GM19397 (cell line): ENCODE measurements at regions not wholly inside any gene's neighbourhood (a gene's known extent, or its start where the extent isn't known, plus 50 kb on each side); places are given as distances from the start of the nearest gene placed in this dataset.
"Not testable (repeated sequence)": the region's sequence is repeated elsewhere in the genome, so short reads cannot be mapped to it uniquely, and the experiment has no call there.

Source experiments
- ATAC-seq: cut with Tn5 transposase; IDR thresholded peaks from one replicate; pipeline ENCODE4 v1.9.1; 2021; ENCODE audit warnings: mild to moderate bottlenecking, moderate library complexity; ENCODE audit not compliant: unreplicated experiment

GRCh38 chr4:29117231-29117722 is 1602.9 kb upstream of the PCDH7 start:
- not testable (repeated sequence) for ATAC-seq

- ATAC-seq: no peak
Observed at GRCh38 chr4:29121586-29121985, 1598.6 kb upstream of the PCDH7 start.

DNA sequence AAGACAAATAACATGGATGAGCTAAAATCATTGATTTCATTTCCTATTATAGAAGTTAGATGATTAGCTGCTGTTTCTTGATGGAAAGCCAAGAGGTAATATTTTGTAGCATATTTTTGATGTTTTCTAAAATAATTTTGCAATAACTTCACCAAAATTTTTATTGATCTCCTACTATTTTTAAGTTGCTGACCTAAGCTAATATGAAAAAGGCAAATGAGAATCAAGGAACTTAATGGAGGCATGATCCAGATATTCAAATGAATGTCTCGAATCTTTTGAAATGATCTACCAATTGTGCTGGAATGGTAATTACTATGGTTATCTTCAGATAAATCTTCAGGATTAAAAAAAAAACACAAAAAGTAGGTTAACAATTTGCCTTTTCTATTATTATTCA is 1591.4 kb upstream of the PCDH7 start:
- ATAC-seq: no peak

GRCh38 chr4:29131304-29131703 is 1588.9 kb upstream of the PCDH7 start:
- no peak for ATAC-seq

GRCh38 chr4:29142708-29143107 is 1577.5 kb upstream of the PCDH7 start:
- no peak for ATAC-seq

DNA sequence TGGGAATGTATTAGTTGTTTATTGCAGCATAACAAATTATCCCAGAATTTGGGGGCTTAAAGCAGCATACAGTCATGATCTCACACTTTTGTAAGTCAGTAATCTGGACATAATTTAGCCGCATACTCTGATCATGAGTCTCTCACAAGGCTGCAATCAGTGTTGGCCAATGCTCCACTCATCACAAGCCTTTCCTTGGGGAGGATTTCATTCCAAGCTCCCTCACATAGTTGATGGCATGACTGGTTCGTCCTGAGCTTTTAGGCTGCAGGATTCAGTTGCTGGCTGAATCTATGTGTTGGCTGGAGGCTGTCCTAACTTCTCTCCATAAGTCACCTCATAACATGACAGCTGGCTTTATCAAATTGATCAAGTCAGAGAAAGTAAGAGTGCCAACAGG is 1568.6 kb upstream of the PCDH7 start:
- ATAC-seq: no peak

GRCh38 chr4:29153642-29154041 is 1566.5 kb upstream of the PCDH7 start:
- ATAC-seq: no peak

- ATAC-seq: no peak
Observed at GRCh38 chr4:29175291-29175690, 1544.9 kb upstream of the PCDH7 start.

DNA sequence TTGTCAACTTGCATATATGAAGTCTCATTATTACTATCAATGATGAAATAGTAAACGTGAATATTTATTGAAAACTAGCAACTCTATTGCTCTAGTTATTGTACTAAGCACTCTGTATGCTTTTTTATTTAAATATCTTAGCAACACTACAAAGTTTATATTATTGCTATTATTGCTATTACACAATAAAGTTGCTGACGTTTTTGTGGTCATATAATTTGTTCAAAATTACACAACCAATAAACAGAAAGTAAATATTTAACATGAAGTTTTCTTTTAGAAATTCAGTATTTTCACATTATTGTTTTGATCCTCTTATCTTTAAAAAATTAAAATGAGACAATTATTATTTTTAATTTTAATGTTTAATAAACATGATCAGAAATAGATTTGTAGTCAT is 1521.1 kb upstream of the PCDH7 start:
- ATAC-seq: no peak

DNA sequence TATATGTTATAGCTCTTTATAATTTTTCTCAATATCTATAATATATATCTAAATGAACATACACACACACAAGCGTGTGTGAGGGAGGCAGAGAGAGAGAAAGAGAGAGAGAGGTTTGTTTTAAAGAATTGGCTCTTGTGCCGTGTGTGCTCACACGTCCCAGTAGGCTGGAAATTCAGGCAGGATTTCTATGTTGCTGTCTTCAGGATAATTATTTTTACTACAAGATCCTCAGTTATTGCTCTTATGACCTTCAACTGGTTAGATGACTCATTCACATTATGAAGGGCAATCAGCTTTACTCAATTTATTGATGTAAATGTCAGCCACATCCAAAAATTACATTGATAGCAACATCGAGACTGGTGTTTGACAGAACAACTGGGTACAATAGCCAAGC is 1520.7 kb upstream of the PCDH7 start:
- ATAC-seq: no peak

GRCh38 chr4:29213020-29213419 is 1507.1 kb upstream of the PCDH7 start:
- ATAC-seq: no peak

DNA sequence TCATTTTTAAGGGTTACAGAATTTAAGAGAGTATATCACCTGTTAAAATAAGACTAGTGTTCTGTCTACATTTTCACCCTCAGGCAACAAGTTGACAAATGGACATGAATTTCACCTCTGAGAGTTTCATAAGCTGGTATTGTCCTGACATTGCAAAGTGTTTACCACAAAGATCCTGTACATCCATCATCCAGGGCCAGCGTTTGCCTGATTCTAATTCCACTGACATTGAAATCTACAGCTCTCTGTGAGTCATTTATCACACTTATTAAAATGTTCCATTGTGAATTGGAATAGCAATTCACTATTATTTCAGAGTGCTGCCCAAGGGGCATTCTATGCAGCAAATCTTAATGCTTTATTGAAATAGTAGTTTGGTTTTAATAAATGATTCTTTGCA is 1499.4 kb upstream of the PCDH7 start:
- ATAC-seq: no peak

GRCh38 chr4:29224911-29225310 is 1495.3 kb upstream of the PCDH7 start:
- ATAC-seq: no peak

DNA sequence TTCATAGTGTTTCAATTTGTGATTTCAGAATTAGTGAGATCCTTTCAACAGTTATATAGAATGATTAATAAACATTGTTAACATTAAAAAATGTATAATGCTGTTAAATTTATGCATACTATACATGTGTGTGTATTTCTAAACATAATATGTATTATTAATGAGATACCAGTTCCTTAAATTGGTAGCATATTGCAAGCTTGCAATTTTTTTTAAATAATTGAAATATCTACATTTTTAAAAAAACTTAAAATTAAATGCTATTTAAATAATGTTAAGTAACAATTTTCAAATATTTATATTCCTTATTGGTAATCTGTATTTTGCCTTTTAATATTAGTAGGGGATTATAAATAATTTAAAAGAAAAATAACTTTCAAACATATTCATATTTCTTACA is 1479.5 kb upstream of the PCDH7 start:
- ATAC-seq: no peak

- no peak for ATAC-seq
Observed at GRCh38 chr4:29243054-29243453, 1477.1 kb upstream of the PCDH7 start.

GRCh38 chr4:29243851-29244250 is 1476.3 kb upstream of the PCDH7 start:
- ATAC-seq: no peak

GRCh38 chr4:29259556-29259955 is 1460.6 kb upstream of the PCDH7 start:
- ATAC-seq: no peak

DNA sequence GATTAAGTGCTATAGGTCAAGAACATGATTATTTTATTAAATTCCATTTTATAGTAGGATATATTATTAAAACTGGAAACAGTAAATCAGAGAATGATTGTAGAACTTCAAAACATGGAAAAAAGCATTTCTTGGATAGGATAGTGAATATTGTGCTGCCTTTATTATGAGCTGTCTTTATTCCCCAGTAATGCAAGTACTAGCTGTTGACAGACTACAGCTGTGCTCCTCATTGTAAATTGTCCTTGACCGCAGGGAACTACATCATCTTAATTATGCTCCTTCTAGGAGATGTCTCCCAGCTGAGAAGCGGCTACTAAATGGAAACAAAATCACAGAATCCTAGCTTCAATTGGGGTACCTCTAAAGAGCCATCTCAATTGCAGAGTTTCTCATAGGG is 1457.2 kb upstream of the PCDH7 start:
- no peak for ATAC-seq

GRCh38 chr4:29276150-29276549 is 1444.0 kb upstream of the PCDH7 start:
- no peak for ATAC-seq

GRCh38 chr4:29277381-29277780 is 1442.8 kb upstream of the PCDH7 start:
- no peak for ATAC-seq

GRCh38 chr4:29278585-29278984 is 1441.6 kb upstream of the PCDH7 start:
- no peak for ATAC-seq

DNA sequence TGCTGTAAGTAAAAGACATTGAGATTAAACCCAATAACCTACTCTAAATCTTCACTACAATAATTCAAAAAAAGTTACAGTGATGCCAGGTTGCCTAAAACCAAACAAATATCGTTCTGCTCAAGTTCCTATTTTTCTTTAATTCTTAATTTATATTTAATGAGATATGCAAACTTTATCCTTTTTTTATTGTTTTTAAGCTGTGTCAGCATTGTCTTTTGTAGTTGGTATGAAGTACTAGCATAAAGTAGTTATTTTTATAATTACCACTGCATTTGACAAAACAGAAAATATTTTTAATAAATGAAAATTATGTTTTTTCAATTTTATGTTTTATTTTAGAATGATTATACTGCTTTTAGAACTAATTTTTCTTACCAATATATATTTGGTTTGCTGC is 1431.1 kb upstream of the PCDH7 start:
- ATAC-seq: no peak

DNA sequence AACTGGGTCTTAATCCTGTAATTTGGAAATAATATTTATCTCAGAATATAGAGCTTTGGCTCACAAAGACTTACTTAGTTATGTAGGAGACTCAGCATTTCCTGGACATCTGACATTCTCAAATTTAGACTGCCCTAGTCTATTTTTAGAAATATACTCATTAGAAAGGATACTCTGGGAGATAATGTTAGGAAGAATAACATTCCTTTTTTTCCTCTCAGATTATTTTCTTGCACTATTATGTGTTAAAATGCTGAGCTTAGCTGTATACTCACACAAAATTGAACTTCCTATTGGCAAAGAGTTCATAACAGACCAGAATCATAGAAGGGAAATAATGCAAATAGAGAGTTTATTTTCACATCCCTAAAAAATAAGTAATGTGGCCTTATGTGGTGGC is 1424.9 kb upstream of the PCDH7 start:
- ATAC-seq: no peak

- ATAC-seq: no peak
Observed at GRCh38 chr4:29304595-29304994, 1415.6 kb upstream of the PCDH7 start.
